Amniotic epithelial cell (primary cell): ENCODE measurements at regions not wholly inside any gene's neighbourhood (a gene's known extent, or its start where the extent isn't known, plus 50 kb on each side); places are given as distances from the start of the nearest gene placed in this dataset.
"Not testable (repeated sequence)": the region's sequence is repeated elsewhere in the genome, so short reads cannot be mapped to it uniquely, and the experiment has no call there.

Source experiments
- DNase-seq: peaks from one replicate; pipeline ENCODE4 v3.0.0-alpha.2; 2010; ENCODE audit warnings: low read depth

GRCh38 chr6:137711972-137712371, 155.1 kb upstream of the TNFAIP3 start:
- DNase-seq, result no peak

- no peak for DNase-seq
These were observed 154.5 kb upstream of the TNFAIP3 start for GRCh38 chr6:137712587-137712986.

GRCh38 chr6:137715589-137716045, 151.4 kb upstream of the TNFAIP3 start:
- peak; percentile 57 for DNase-seq

- DNase-seq, result no peak
These were observed 149.7 kb upstream of the TNFAIP3 start for GRCh38 chr6:137717074-137718073.

- DNase-seq, result not testable (repeated sequence)
These were observed 148.2 kb upstream of the TNFAIP3 start for GRCh38 chr6:137718903-137719302.

- DNase-seq, result peak; percentile 58
These were observed 144.2 kb upstream of the TNFAIP3 start for GRCh38 chr6:137722749-137723272.

- no peak for DNase-seq
These were observed 143.6 kb upstream of the TNFAIP3 start for GRCh38 chr6:137723273-137724017.

GRCh38 chr6:137724018-137724403, 143.0 kb upstream of the TNFAIP3 start:
- DNase-seq, result no peak

GRCh38 chr6:137724495-137725211, 142.4 kb upstream of the TNFAIP3 start:
- no peak for DNase-seq

- no peak for DNase-seq
These were observed 141.1 kb upstream of the TNFAIP3 start for GRCh38 chr6:137725949-137726348.

- no peak for DNase-seq
These were observed 140.5 kb upstream of the TNFAIP3 start for GRCh38 chr6:137726582-137726981.

- DNase-seq, result peak; percentile 87
These were observed 139.8 kb upstream of the TNFAIP3 start for GRCh38 chr6:137727216-137727765.

- peak; percentile 99 for DNase-seq
These were observed 138.4 kb upstream of the TNFAIP3 start for GRCh38 chr6:137728386-137729349.

- peak; percentile 96 for DNase-seq
These were observed 137.0 kb upstream of the TNFAIP3 start for GRCh38 chr6:137729866-137730629.

- no peak for DNase-seq
These were observed 135.5 kb upstream of the TNFAIP3 start for GRCh38 chr6:137731600-137731959.

GRCh38 chr6:137731960-137732616, 135.0 kb upstream of the TNFAIP3 start:
- DNase-seq, result peak; percentile 79

GRCh38 chr6:137733372-137733771, 133.7 kb upstream of the TNFAIP3 start:
- DNase-seq, result no peak

GRCh38 chr6:137734005-137734874, 132.8 kb upstream of the TNFAIP3 start:
- no peak for DNase-seq
